Stimulated activated CD4-positive, alpha-beta T cell treated with anti-CD3 and anti-CD28 coated beads, Interleukin-2, amount 100 ng/mL, for 4 hours (primary cell): ENCODE measurements at regions not wholly inside any gene's neighbourhood (a gene's known extent, or its start where the extent isn't known, plus 50 kb on each side); places are given as distances from the start of the nearest gene placed in this dataset.
"Not testable (repeated sequence)": the region's sequence is repeated elsewhere in the genome, so short reads cannot be mapped to it uniquely, and the experiment has no call there.

ENCODE experiments used
- DNase-seq: peaks from one replicate; pipeline ENCODE4 v3.0.0-alpha.2; 2020; ENCODE audit warnings: low read depth

DNA sequence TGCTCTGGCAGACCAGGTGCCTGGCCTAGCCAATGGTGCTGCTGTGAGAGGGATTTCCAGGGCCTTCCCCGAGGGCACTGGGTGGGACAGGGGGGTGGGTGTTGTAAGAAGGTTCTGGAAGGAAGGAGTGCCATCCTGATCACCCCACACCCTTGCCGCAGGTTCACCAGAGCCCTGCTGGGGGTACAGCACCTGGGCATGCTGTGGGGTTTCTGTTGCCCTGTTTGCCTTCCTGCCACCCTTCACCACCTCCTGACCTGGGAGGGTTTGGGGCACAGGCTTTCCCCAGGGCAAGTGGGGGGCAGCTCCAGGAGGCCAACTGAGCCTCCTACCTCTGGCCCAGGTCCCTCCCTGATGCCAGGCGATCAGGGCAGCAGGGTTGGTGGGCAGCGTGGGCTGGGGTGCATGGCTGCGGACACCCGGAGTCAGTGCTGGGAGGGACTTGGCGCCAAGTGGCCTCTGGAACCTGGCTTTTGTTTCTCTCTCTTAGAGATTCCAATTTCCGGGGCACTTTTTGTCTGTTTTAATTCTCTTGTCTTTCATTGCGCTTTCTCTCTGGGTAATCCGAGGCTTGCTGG is 318.8 kb downstream of the PTPRU start:
- DNase-seq: no peak

DNA sequence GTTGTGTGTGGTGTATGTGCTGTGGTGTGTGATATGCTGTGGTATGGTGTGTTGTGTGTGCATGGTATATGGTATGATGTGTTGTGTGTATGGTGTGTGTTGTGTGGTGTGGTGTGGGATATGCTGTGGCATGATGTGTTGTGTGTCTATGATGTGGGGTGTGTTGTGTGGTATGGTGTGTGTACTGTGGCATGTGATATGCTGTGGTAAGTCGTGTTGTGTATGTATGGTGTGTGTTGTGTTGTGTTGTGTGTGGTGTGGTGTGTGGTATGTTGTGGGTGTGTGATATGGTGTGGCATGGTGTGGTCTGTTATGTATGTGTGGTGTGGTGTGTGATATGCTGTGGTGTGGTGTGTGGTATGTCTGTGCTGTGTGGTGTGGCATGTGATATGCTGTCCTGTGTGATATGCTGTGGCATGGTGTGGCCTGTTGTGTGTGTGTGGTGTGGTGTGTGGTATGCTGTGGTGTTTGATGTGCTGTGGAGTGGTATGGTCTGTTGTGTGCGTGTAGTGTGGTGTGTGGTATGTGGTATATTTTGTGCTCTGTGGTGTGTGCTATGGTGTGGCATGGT is 318.0 kb downstream of the PTPRU start:
- DNase-seq: no peak

DNA sequence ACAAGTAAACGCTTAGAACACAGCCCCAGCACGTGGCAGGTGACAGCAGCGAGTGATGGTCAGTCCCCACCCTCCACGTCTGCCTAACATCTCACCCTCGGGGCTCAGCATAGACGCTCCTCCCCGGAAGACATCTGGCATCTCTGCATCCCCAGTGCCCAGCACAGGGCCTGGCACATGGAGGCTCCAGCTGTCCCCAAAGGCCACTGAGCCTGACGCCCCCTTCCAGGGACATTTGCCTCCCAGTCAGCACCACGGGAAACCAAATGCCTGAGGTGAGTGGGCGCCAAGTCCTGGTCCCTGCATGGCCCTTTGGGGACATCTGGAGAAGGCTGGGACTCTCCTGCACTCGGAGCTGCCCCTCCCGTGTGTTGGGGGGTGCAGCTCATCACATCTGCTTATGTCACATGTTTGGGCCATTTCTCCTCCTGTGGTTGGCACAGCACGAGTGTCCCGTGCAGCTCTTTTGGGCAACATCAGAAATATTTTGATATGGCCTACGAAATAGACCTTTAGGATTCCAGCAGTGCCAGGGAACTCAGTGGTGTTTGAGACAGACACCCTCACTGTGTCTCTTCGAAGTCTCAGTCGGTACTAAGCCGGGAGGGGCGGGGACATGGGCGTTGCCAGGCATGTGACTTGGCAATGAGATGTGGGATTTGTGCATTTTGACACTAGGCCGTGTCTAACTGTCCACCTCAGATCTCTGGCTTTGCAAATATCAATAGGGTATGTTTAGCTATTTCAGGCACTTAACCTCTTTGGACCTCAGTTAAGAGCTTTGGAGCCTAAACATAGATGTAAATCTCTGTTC is 315.0 kb downstream of the PTPRU start:
- no peak for DNase-seq

DNA sequence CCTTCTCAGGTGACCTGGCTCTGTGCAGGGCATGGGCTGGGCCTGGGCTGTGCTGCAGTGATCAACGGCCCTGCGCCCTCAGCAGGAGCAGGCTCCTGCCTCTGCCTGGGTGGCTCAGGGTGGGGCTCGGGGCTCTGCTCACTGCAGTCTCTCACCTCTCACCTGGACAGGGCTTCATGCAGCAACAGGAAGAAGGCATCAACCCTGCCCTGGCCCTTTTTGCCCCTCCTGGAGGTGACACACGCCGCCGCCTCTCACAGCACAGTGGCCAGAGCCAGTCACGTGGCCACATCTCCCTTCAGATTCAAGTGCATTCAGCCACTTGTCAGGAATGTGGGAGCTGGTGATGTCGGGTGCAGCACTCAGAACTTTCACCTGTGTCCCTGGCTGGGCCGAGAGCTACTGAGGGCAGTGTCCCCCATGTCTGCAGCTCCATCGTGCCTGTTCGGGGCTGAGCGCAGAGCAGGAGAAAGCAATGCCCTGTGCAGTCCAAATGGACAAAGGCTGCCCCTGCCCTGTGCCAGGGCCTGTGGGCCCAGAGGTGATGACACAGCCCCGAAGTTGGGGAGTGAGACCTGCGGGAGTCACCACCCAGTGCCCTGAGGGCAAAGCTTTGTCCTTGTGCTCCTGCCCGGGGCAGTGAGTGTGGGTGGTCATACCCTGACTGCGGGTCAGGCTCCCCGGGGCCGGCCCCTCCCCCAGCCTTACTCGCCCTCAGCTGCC is 314.0 kb downstream of the PTPRU start:
- DNase-seq: no peak

DNA sequence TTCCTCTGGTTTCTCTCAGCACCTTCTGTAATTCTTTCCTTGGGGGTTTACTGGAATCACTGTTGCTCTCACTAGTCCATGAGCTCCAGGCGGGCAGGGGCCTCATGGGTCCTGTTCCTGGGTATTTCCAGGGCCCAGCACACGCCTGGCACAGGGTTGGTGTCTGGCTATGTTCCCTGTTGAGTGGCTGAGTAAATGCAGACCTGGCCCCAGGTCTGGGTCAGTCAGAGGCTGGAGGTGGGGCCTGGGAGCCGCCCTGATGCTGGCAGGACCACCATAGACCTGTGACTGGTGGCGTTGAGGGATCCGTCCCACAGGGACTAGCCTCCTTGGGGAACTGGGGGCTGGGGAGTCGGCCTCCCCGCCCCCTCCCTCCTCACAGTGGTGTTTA is 313.4 kb downstream of the PTPRU start:
- DNase-seq: not testable (repeated sequence)

DNA sequence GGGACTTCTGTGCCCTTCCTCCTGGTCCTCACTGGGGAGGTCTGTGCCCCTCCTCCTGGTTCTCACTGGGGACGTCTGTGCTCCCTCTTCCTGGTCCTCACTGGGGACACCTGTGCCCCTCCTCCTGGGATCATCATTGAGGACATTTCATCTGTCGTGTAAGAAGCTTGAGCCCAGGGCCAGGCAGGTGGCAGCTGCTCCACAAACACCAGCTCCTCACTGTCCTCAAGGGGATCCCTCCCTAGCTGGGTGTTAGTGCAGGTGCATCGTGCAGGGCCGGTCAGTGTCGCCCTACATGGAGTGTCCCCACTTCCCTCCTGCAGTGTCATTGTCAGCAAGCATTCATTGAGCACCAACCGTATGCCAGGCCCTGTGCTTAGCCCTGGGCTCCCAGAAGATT is 312.7 kb downstream of the PTPRU start:
- DNase-seq: no peak

DNA sequence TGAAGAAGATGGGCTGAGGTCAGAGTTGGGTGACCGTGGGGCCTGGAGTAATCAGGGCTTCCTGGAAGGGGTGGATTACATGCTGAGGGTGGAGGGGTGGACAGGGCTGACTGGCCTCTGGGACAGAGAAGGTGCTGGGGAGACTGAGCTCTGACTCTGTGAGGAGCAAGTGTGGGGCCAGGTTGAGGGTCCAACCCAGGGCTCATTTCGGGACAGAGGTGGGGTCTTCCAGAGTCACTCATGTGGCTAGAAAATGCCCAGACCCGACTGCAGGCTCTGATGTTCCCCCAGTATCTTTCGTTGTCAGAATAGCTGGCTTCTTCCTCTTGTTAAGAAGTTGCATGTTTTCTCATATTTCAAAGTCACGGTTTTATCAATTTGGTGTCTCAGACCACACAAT is 311.8 kb downstream of the PTPRU start:
- DNase-seq: no peak

DNA sequence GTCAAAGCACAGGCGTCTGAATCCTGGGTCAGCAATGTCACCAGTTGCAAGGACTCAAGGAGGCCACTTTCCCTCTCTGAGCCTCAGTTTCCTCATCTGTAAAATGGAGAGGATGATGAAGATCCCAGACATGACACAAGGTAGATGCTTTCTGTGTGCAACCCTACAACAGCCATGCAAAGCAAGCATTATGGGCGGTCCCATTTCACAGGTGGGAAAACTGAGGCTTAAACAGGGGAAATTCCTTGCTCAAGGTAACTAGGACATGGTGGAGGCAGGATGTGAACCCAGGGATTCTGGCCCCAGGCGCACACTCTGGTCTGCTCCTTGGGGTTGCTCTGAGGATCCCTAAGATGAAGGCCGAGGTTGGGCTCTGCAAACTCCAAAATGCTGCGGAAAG is 311.0 kb downstream of the PTPRU start:
- DNase-seq: no peak

DNA sequence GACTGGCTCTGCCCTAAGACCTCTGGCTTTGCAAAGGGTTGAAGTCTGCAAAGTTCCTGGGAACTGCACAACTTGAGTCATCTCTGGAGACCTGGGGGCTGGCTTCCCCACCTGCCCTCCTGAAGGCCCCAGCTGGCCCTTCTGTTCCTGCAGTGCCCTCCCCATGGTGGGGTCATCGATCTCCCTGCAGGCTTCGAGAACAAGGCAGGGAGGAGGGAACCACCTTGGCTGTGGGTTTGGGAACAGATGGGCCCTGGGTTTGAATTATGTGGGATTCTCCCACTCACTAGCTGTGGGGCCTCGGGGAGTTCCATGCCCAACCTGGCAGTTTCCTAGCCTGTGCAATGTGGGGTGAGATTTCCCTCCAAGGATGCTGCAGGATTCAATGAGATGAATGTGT is 310.2 kb downstream of the PTPRU start:
- DNase-seq: no peak

DNA sequence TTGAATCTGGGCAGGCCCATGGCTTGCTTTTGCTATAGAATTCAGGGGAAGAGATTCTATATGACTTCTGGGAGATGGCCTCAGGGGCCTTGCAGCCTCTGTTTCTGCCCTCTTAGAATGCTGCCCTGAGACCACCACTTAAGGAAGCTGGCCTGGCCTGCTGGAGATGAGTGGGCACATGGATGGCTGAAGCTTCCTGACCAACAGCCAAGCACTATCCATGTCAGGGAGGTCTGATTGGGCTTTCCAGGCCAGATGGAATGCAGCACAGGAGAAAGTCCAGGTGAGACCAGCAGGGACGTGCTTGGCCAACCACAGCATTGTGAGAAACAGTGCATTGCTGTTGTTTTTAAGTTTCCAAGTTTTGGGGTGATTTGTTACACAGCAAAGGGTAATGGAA is 308.1 kb downstream of the PTPRU start:
- DNase-seq: no peak

DNA sequence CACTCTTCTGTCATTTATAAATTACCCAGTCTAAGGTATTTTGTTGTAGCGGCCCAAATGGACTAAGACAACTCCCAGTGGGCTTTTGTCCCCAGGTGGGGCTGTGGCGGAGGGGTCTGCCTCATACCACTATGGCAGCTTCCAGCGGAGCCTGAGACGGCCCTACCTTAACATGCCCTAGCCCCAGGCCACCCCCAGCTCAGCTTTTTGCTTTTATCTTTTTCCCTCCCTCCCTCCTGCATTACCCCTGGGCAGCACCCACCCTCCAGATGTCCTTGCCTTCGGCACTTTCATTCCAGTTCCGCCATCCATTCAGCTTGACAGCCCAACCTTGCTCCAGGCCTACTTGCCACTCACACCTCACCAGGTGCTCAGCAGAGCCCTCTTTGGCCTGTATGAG is 307.3 kb downstream of the PTPRU start:
- no peak for DNase-seq

DNA sequence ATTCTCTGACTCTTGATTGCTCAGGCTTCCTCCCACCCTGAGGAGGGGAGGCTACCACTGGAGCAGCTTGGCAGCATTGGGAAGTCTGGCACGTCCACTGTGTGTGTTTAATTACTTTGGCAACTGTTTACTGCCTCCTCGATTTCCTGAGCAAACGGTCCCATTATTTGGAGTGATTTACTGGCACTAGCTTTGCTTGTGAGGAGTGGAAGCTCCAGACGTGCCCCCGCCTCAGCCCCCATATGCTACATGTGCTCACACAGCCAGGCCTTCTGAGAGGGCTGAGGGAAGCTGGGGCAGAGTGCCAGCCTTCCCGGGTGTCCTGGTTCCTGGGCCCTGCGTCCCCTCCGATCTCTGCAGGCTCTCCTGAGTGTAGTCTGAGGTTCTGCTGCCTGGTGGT is 306.2 kb downstream of the PTPRU start:
- no peak for DNase-seq

DNA sequence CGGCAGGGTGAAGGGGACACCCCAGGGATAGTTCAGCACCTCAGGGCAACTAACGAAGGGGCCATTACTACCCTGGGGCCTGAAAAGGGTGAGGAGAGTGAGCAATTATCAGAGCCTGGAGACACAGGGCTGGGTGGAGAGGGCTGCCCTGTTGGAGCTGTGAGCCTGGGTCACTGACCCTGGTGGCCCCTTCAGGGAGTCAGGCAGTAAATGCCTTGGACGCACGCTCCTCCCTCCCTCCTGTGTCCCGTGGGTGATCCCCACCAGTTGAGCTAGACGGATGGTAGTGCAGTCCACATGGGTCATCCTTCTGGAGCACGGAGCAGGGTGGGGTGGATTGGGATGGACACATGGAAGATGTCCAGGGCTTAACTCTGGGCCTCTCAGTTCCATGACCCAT is 305.3 kb downstream of the PTPRU start:
- no peak for DNase-seq

DNA sequence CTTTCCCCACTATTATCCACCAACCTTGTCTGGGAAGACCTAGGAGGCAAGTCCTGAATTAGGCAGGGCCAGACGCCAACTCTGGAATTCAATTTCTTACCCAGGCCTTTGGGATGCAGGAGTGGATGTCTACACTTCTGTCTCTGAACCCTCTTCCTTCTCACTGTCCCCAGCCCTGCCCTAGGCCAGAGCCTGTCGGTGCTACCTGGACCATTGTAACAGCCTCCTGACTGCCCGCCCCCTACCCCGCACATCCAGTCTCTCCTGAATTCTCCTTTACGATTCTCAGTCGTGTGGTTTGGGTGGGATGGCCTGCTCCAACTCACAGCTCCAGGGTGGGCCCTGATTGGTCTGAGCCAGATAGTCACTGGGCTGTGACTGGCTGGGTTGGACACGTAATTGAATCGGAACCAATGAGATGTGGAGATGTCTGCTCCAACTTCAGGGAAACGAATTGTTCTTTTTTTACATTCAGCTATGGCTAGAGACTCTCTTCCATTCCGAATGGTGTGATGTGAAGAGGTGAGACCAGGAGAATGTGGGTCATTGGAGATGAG is 304.6 kb downstream of the PTPRU start:
- no peak for DNase-seq

DNA sequence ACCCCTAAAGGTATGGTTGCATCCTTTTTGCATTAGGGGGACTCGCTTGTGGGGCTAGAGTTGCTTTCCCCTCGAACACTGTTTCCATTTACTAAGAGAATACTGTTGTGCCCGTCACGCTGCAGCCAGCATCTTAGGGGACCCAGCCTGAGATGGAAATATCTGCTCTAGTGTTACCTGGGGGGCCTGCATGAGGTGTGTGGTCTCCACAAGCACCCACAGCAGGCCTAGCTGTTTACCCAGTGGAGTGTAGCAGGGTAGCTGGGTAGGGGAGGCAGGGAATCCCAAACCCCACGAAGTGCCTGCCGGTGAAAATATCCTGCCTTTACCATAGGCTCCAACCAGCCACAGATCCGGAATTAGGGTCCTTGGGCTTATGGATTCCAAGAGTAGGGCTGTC is 303.6 kb downstream of the PTPRU start:
- DNase-seq: no peak

DNA sequence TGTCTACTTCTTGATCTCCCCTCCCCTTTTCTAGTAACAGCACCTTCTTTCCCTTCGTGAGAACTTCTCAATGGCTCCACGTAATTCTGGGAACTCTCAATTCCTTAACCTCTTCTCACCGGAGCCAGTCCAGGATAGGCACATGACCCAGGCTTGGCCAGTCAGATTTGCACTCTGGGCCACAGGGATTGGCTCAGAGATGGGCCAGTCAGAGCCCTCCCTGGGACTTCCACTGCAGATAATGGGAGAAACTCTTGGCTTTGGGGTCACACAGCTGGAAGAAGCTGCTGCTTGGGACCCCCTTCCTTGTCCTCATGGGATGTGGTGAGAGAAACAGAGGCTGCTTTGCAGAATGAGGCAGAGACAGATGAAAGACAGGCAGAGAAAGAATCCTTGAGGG is 302.3 kb downstream of the PTPRU start:
- DNase-seq: no peak

DNA sequence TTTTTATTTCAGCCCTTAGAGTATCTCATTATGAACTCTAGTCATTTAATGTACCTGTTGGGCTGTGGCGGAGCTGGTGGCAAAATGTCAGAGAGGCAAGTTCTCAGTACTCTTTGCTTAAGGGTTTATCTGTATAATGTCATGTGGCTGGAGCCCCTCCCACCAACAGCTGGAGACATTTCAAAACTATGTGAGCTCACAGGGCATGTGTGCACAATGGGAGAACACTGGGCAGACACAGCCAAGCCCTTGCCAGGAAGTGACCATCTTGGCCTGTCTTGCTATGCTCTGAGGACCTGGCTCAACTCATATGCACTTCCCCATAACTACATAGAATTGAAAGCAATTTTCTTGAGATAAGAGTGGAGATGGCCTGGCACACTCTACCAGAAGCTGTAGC is 296.4 kb downstream of the PTPRU start:
- DNase-seq: no peak

DNA sequence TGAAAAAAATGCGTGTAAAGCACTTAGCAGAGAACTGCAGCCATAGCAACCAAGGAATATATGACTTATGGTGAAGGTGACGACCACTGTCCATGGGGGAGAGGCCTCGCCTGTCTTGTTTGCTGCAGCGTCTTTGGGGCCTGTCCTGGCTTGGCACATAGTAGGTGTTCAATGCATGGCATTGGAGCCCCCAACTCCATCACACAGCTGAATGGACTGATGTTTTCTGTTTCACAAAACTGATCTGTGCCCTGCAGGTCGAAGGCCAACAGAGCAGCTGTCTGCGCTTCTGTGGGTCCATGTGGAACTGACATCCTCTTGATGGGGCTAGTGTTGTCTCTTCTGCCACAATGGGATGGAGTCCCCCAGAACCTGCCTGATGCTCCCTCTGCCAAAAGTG is 296.0 kb downstream of the PTPRU start:
- DNase-seq: no peak

DNA sequence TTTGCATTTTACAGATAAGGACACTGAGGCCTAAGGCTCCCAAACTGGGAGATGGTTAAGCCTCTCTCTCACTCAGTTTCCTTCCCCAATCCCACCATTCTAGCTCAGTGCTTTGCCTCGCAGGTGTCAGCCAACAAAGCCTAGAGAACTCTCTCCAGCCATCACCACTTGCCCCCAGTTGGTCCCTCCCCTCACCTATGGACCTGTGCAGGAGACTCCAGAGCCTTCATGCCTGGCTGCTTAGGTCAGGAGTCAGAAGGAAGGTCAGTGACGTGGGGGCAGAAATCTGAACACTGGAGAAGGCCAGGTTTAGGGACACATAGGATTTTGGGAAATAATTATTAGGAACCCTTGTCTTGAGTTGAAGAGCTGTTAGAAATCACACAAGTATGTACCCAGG is 295.3 kb downstream of the PTPRU start:
- no peak for DNase-seq

DNA sequence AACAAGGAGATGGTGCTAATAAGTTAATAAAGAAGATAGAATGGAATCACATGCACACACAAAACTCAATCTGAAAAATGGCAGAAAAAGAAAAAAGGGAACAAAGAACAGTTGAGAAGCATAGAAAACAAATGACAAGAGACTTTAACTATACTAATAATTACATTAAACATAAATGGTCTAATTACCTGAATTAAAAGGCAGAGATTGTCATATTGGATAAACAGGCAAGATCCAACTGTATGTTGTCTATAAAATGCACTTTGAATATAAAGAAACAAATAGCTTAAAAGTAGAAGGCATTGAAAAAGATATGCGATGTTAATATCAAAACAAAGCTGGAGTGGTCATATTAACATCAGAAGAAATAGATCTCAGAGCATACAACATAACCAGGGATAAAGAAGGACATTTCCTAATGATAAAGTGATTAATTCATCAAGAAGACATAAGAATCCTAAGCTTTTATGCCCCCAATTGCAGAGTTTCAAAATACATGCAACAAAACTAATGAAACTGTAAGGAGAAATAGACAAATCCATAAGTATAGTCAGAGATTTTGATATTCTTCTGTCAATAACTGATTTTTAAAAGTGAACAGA is 293.5 kb downstream of the PTPRU start:
- no peak for DNase-seq

DNA sequence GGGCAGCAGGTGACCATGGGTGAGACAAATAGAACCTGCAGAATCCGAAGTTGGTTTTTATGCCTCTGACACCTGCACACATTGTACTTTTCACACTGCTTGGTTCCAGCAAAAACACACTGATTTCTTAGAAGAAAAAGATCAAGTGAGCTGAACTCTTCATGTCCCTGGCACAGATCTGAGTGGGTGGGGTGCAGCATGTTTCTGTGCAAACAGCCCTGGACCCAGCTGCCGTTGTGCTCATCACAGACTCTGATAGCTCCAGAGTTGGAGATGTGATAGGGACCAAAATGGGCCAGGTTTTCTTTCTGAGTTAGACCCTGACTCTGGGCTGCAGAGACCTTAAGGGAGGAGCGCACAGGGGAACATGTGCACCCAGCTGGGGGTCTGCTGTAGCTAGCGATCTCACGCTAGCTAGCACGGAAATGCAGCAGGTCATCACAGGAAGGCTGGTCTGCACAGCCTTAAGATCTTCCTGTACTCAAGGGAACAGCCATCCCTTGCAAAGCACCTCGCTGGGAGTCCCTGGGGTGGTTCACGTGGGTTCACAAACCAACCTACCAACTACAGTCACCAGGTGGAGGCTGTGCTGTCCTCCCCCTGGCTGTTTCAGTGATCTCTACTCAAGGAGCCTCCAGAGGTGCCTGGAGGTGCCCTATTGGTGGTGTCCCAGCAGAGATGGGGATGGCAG is 291.1 kb downstream of the PTPRU start:
- DNase-seq: no peak

DNA sequence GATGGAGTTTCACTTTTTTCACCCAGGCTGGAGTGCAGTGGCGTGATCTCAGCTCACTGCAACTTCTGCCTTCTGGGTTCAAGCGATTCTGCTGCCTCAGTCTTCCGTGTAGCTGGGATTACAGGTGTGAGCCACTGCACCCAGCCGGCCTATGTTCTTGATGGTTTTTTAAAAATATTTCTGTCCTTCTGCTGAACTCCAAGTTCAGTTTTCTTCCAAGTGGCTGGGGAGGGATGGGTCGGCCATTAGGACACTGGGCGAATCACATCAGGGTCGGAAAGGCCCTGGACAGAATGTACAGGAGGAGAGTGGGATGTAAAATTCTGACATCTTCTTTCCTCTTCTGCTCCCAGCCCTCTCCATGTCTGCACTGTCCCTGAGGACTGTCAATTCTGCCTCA is 289.6 kb downstream of the PTPRU start:
- no peak for DNase-seq
